HEK293 (cell line): ENCODE measurements at regions not wholly inside any gene's neighbourhood (a gene's known extent, or its start where the extent isn't known, plus 50 kb on each side); places are given as distances from the start of the nearest gene placed in this dataset.

ENCODE experiments used
- CTCF ChIA-PET: fragments of 350-600 bp; formaldehyde crosslinking; extraction: SDS; loops from one replicate; lab custom pipeline; 2021; ENCODE audit warnings: antibody characterized with exemption; lab: Yijun Ruan, JAX
- POLR2A ChIA-PET: fragments of 300-600 bp; formaldehyde crosslinking; extraction: SDS; loops from one replicate; lab custom pipeline; 2020; ENCODE audit warnings: antibody characterized with exemption, inconsistent platforms; lab: Yijun Ruan, JAX
- H3K27ac ChIP-seq: fragments of 200-500 bp; sonication (Bioruptor generic); 2 replicates; pipeline ENCODE4 v1.5.1; 2014; ENCODE audit warnings: low read depth, low read length, control low read depth, inconsistent platforms; ENCODE audit errors: extremely low read depth
- H3K36me3 ChIP-seq, 2 experiments: fragments of 200-500 bp in 1 of 2; sonication (Bioruptor generic) in 1 of 2; 1 replicate in 1 of 2; 2 replicates in 1 of 2; pipeline ENCODE4 v1.5.1; 2014 to 2017; ENCODE audit warnings: inconsistent platforms in 2 of 2, low read length in 2 of 2; ENCODE audit not compliant: control insufficient read depth in 2 of 2, insufficient read depth in 1 of 2
- H3K4me1 ChIP-seq: fragments of 200-500 bp; sonication (Bioruptor generic); 2 replicates; pipeline ENCODE4 v1.5.1; 2014; ENCODE audit warnings: mild to moderate bottlenecking, low read length, inconsistent platforms; ENCODE audit not compliant: control insufficient read depth, insufficient read depth
- H3K4me3 ChIP-seq: 2 replicates; pipeline ENCODE4 v1.5.1; 2011; ENCODE audit warnings: low read depth, mild to moderate bottlenecking, control low read depth, low read length, moderate library complexity
- H3K9me3 ChIP-seq: fragments of 200-500 bp; sonication (Bioruptor generic); 2 replicates; pipeline ENCODE4 v1.5.1; 2014; ENCODE audit warnings: low read depth, low read length, inconsistent platforms; ENCODE audit not compliant: control insufficient read depth, insufficient read depth
- ATF2 ChIP-seq: fragments of 450-650 bp; formaldehyde crosslinking; IDR thresholded peaks from 2 replicates; pipeline ENCODE4 v1.5.1; 2016; ENCODE audit warnings: missing biosample characterization, missing genetic modification characterization, low read depth
- EGR2 ChIP-seq: fragments of 450-650 bp; formaldehyde crosslinking; IDR thresholded peaks from 2 replicates; pipeline ENCODE4 v1.5.1; 2016; ENCODE audit warnings: low read depth, missing biosample characterization, missing genetic modification characterization
- GLIS1 ChIP-seq: fragments of 450-650 bp; formaldehyde crosslinking; IDR thresholded peaks from 2 replicates; pipeline ENCODE4 v1.5.1; 2016; ENCODE audit warnings: missing biosample characterization, missing genetic modification characterization
- OVOL3 ChIP-seq: fragments of 450-650 bp; formaldehyde crosslinking; IDR thresholded peaks from 2 replicates; pipeline ENCODE4 v1.5.1; 2016; ENCODE audit warnings: missing biosample characterization, missing genetic modification characterization
- TSHZ1 ChIP-seq: fragments of 450-650 bp; formaldehyde crosslinking; IDR thresholded peaks from 2 replicates; pipeline ENCODE4 v1.5.1; 2016; ENCODE audit warnings: missing biosample characterization, missing genetic modification characterization, borderline replicate concordance
- ZBTB6 ChIP-seq: fragments of 450-650 bp; formaldehyde crosslinking; IDR thresholded peaks from 2 replicates; pipeline ENCODE4 v1.5.1; 2017; ENCODE audit warnings: missing biosample characterization, missing genetic modification characterization
- ZFHX2 ChIP-seq: fragments of 450-650 bp; formaldehyde crosslinking; conservative IDR thresholded peaks from 2 replicates; pipeline ENCODE4 v1.5.1; 2016; ENCODE audit warnings: missing biosample characterization, missing genetic modification characterization
- ZNF140 ChIP-seq: fragments of 450-650 bp; formaldehyde crosslinking; IDR thresholded peaks from 2 replicates; pipeline ENCODE4 v1.5.1; 2016; ENCODE audit warnings: missing biosample characterization, missing genetic modification characterization
- ZNF324 ChIP-seq: fragments of 450-650 bp; formaldehyde crosslinking; IDR thresholded peaks from 2 replicates; pipeline ENCODE4 v1.5.1; 2016; ENCODE audit warnings: missing biosample characterization, missing genetic modification characterization
- ZNF335 ChIP-seq: fragments of 450-650 bp; formaldehyde crosslinking; conservative IDR thresholded peaks from 2 replicates; pipeline ENCODE4 v1.5.1; 2016; ENCODE audit warnings: missing biosample characterization, missing genetic modification characterization
- ZNF362 ChIP-seq: fragments of 450-650 bp; formaldehyde crosslinking; IDR thresholded peaks from 2 replicates; pipeline ENCODE4 v1.5.1; 2016; ENCODE audit warnings: missing biosample characterization, missing genetic modification characterization
- ZNF398 ChIP-seq: fragments of 450-650 bp; formaldehyde crosslinking; IDR thresholded peaks from 2 replicates; pipeline ENCODE4 v1.5.1; 2017; ENCODE audit warnings: missing biosample characterization, missing genetic modification characterization
- ZNF518A ChIP-seq: fragments of 450-650 bp; formaldehyde crosslinking; conservative IDR thresholded peaks from 2 replicates; pipeline ENCODE4 v1.5.1; 2016; ENCODE audit warnings: low read depth, missing biosample characterization, missing genetic modification characterization
- ZNF610 ChIP-seq: fragments of 450-650 bp; formaldehyde crosslinking; IDR thresholded peaks from 2 replicates; pipeline ENCODE4 v1.5.1; 2016; ENCODE audit warnings: missing biosample characterization, missing genetic modification characterization, borderline replicate concordance
- ZNF629 ChIP-seq: fragments of 450-650 bp; formaldehyde crosslinking; IDR thresholded peaks from 2 replicates; pipeline ENCODE4 v1.5.1; 2017; ENCODE audit warnings: missing biosample characterization, missing genetic modification characterization
- ZNF701 ChIP-seq: fragments of 450-650 bp; formaldehyde crosslinking; IDR thresholded peaks from 2 replicates; pipeline ENCODE4 v1.5.1; 2016; ENCODE audit warnings: missing biosample characterization, missing genetic modification characterization
- ZNF76 ChIP-seq: fragments of 450-650 bp; formaldehyde crosslinking; IDR thresholded peaks from 2 replicates; pipeline ENCODE4; 2016; ENCODE audit warnings: low read depth, missing biosample characterization, missing genetic modification characterization, borderline replicate concordance
- ZSCAN23 ChIP-seq: fragments of 450-650 bp; formaldehyde crosslinking; IDR thresholded peaks from 2 replicates; pipeline ENCODE4 v1.5.1; 2016; ENCODE audit warnings: missing biosample characterization, missing genetic modification characterization

GRCh38 chr6:12585497-12585958 lies 131.0 kb upstream of the PHACTR1 start:
- Histone ChIP-seq H3K9me3 (no peaks in the 10 kb centered on the region), H3K36me3 (no peaks in the 10 kb centered on the region), H3K27ac (no peak overlapping the region), H3K4me3 (no peak overlapping the region)
- ChIA-PET CTCF (interaction anchor here (0.5 to 0.7 kb wide), 2 partner anchors 192 to 1030 kb away, joined by 3 read pairs; no protein-coding TSS in a partner anchor), POLR2A (interaction anchor here (0.6 kb wide), 1 partner anchor 298 kb away, joined by 3 read pairs; no protein-coding TSS in a partner anchor)
- TF ChIP-seq ZSCAN23 (no peak), ZBTB6 (no peak), ZNF140 (tag by site-specific recombination) (no peak), OVOL3 (tag by site-specific recombination) (no peak), ZNF629 (tag by site-specific recombination) (no peak), ZNF610 (tag by site-specific recombination) (no peak), ZNF335 (tag by site-specific recombination) (no peak), ZFHX2 (tag by site-specific recombination) (no peak), ZNF76 (no peak), ATF2 (tag by site-specific recombination) (no peak)
- TF ChIP-seq, all 188 proteins: peak for 0
- no peaks in the 10 kb centered on the region for H3K4me1 ChIP-seq

- Histone ChIP-seq H3K27ac (no peak overlapping the region), H3K4me3 (no peak overlapping the region), H3K36me3 (no peaks in the 10 kb centered on the region), H3K9me3 (no peaks in the 10 kb centered on the region), H3K4me1 (no peaks in the 10 kb centered on the region)
- CTCF ChIA-PET = interaction anchor here (0.7 kb wide), 1 partner anchor 744 kb away, joined by 3 read pairs; no protein-coding TSS in a partner anchor
- POLR2A ChIA-PET = no interaction called here
- TF ChIP-seq ZNF701 (no peak), GLIS1 (no peak), ZNF362 (tag by site-specific recombination) (no peak), TSHZ1 (no peak), EGR2 (no peak), ZNF398 (tag by site-specific recombination) (no peak), ZNF518A (tag by site-specific recombination) (no peak), ZNF324 (tag by site-specific recombination) (no peak), ZSCAN23 (no peak)
Observed at GRCh38 chr6:12586721-12587480, 129.7 kb upstream of the PHACTR1 start.
